Endometrial microvascular endothelial cells (primary cell): ENCODE measurements at regions not wholly inside any gene's neighbourhood (a gene's known extent, or its start where the extent isn't known, plus 50 kb on each side); places are given as distances from the start of the nearest gene placed in this dataset.
"Not testable (repeated sequence)": the region's sequence is repeated elsewhere in the genome, so short reads cannot be mapped to it uniquely, and the experiment has no call there.

ENCODE experiments used
- in situ Hi-C: cut with HindIII; loops from 2 replicates; pipeline ENCODE4 v1.10.0; 2017; ENCODE audit warnings: low sequenced_read_pairs, low pct_unique_long_range_greater_than_20kb; ENCODE audit errors: inconsistent ontology term

DNA sequence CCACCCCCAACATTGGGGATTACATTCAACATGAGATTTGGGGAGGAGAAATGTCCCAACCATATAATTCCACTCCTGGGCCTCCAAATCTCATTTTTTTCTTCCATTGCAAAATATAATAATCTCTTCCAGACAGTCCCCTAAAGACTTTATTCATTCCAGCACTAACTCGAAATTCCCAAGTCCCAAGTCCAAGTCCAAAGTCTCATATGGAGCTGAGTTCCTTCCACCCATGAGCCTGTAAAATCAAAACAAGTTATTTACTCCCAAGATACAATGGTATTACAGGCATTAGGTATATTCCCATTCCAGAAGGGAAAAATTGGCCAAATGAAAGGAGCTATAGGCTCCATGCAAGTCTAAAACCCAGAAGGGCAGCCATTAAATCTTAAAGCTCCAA is 56.7 kb downstream of the P2RY1 start:
- in situ Hi-C loops = no loop called here

DNA sequence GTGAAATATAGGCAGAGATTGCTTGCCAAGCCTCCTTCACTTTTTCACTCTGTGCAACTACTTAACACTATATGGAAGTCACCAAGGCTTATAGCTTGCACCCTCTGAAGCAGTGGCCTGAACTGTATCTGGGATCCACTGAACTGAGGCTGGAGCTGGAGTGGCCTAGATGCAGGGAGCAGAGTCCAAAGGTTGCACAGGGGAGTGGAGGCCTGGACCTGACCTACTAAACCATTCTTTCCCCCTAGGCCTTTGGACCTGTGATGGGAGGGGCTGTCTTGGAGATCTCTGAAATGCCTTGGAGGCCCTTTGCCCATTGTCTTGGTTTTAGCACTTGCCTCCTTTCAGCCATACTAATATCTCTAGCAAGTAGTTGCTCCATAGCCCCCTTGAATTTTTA is 57.5 kb downstream of the P2RY1 start:
- in situ Hi-C loops = no loop called here

GRCh38 chr3:152893647-152894046 is 58.7 kb downstream of the P2RY1 start:
- in situ Hi-C loops = no loop called here

DNA sequence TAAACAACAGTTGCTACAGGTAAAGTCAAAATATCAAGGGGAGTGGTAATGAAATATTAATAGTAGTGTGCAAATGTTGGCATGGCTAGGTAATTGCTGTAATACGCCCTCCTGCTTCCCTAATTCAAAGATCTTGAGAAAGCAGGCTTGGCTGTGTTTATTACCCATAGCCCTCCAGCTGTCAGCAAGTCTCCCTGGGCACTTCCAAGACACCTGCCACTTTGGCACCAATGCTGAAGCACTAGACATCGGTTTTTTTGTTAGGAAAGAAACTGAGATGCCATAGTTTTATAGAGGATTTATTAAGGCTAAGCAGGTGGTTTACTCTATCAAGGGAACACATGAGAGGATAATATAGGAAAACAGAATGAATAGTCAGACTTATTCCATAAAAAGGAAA is 64.4 kb downstream of the P2RY1 start:
- in situ Hi-C loops = no loop called here

DNA sequence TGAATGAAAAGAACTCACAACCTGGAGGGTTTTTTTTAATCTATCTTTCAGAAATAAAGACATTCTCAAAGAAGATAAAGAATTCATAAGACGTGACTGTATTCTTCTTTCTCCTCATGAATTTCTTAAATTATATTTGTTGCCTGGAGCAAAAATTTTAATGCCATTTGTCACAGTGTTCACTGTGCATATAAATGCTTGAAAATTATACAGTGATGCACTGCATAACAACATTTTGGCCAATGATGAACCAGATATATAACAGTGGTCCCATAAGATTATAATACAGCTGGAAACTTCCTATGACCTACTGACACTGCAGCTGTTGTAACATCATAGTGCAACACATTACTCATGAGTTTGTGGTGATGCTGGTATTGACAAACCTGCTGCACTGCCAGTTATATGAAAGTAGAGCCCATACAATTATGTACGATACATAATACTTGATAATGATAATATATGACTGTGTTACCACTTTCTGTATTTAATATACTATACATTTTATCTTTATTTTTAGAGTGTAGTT is 67.3 kb downstream of the P2RY1 start:
- in situ Hi-C loops = no loop called here

- in situ Hi-C loops = no loop called here
Measured at GRCh38 chr3:152905631-152906030, 70.7 kb downstream of the P2RY1 start.

- in situ Hi-C loops = no loop called here
Measured at GRCh38 chr3:152909180-152909883, 74.4 kb downstream of the P2RY1 start.

GRCh38 chr3:152910211-152910610 is 75.3 kb downstream of the P2RY1 start:
- in situ Hi-C loops = no loop called here

DNA sequence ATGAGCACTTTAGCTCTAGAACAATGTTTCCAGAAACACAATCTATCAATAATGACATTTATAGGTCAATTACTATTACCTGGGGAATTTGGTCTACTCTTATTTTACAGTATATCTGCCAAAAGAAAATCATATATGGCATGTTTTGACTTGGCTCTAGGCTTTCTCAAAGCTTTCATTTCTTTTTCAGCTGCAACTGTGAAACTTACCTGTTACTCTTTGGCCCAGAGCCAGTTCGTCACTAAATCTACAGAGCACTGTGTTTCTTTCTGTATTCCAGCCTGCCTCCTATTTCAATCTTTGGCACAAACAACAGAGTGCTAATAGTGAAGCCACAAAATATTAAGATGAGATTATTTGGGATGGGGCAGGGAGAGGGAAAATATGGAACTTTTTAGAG is 76.0 kb downstream of the P2RY1 start:
- in situ Hi-C loops = no loop called here

DNA sequence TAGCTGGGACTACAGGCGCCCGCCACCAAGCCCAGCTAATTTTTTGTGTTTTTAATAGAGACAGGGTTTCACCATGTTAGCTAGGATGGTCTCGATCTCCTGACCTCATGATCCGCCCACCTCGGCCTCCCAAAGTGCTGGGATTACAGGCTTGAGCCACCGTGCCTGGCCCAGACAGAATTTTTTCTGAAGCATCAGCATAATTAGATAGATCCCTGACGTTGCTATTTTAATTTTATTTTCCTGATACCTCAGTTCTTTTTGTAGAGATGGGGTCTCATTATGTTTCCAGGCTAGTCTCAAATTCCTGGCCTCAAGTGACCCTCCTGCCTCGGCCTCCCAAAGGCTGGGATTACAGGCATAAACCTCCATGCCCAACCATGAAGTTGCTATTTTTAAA is 79.8 kb downstream of the P2RY1 start:
- in situ Hi-C loops = not testable (repeated sequence)

GRCh38 chr3:152915695-152916094 is 80.8 kb downstream of the P2RY1 start:
- in situ Hi-C loops = no loop called here

DNA sequence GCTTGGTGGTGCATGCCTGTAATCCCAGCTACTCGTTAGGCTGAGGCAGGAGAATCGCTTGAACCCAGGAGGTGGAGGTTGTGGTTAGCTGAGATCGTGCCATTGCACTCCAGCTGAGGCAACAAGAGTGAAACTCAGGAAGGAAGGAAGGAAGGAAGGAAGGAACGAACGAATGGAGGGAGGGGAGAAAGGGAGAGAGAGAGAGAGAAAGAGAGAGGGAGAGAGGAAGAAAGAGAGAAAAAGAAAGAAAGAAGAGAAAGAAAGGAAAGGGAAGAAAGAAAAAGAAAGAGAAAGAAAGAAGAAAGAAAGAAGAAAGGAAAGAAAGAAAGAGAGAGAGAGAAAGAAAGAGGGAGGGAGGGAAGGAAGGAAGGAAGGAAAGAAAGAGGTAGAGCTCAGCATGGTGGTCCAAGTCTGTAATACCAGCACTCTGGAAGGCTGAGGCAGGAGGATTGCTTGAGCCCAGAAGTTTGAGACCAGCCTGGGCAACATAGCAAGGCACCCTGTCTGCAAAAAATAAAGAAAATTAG is 81.9 kb downstream of the P2RY1 start:
- in situ Hi-C loops = no loop called here

DNA sequence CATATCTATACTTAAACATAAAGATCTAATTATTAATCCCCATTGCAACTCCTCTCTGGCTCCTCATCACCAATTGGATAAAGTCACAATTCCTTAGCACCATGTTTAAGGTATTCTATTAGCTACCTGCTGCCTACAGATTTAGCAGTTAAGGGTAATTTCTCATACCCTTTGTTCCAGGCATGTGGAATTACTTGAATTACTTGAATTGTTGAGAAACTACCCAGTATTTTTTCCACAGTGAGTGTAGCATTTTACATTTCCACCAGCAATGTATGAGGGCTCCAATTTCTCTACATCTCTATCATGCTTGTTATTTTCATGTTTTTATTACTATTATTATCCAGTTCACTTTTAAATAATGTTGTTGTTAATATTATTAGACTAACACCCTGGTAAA is 86.4 kb downstream of the P2RY1 start:
- in situ Hi-C loops = no loop called here

DNA sequence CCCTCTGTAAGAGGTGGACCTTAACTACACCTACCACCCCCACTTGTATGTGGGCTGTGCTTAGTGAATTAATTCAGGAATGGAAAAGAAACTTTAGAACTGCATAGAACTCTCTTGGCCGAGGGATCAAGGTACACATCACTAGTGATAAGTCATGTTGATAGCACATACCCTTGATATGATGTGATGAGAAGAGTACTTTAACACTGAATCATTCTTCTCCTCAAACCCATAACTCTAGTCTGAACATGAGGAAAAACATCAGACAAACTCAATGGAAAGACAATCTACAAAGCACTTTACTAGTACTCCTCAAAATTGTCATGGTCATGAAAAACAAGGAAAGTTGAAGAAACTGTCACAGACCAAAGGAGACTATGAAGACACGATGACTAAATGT is 87.6 kb downstream of the P2RY1 start:
- in situ Hi-C loops = no loop called here

GRCh38 chr3:152927131-152927530 is 92.2 kb downstream of the P2RY1 start:
- in situ Hi-C loops = no loop called here

- in situ Hi-C loops = no loop called here
Measured at GRCh38 chr3:152930516-152930915, 95.6 kb downstream of the P2RY1 start.

DNA sequence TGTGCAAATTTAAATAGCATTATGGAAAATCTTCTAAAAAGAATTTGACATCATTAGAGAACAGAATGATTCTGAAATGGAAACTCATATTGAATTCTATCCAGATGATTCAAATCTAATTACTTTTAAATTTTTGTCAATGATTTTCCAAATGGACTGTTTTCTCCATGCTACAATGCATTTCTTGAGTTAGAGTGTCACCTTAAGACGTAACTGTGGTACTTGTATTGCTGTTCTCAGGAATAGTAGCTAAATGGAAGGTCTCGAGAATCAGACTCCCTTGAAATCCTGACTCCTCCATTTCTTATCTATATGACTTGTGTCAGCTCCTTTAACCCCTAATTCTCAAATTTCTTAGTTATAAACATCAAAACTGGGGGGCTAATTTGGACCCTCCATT is 102.3 kb downstream of the P2RY1 start:
- in situ Hi-C loops = no loop called here

- in situ Hi-C loops = no loop called here
Measured at GRCh38 chr3:152938974-152939636, 104.2 kb downstream of the P2RY1 start.

GRCh38 chr3:152941859-152942258 is 106.9 kb downstream of the P2RY1 start:
- in situ Hi-C loops = no loop called here

DNA sequence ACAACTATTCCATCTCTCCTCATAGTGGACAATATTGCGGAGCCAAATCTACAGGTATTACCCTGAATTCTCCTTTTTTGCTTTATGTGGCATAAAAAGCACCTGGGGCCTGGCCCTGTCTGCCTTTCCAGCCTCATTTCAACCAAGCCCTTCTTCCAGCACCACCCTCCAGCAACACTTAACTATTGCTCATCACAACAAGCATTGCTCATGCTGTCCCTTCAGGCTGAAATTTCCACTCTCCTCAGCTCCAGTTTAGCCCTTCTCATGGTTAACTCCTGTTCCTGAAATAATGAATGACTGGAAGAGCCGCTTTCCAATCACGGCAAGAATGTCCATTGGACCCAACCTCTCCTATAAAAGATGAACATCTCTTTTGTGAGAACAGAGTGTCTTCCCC is 107.4 kb downstream of the P2RY1 start:
- in situ Hi-C loops = no loop called here
